Keratinocyte (primary cell): ENCODE measurements at regions not wholly inside any gene's neighbourhood (a gene's known extent, or its start where the extent isn't known, plus 50 kb on each side); places are given as distances from the start of the nearest gene placed in this dataset.

Experiments
- DNase-seq: peaks from one replicate; pipeline ENCODE4 v3.0.0-alpha.2; 2011; ENCODE audit warnings: low read depth, missing footprints, low spot score
- FAIRE-seq: peaks from 2 replicates; lab custom pipeline; 2011; peaks lifted over from hg19 to GRCh38; lab: Jason Lieb, UNC
- H2AFZ ChIP-seq: 2 replicates; pipeline ENCODE4 v1.6.0; 2012; ENCODE audit warnings: low read length, control low read depth, inconsistent platforms; ENCODE audit not compliant: control insufficient read depth
- H3K27ac ChIP-seq: 2 replicates; pipeline ENCODE4 v1.5.1; 2011; ENCODE audit warnings: low read length; ENCODE audit not compliant: control insufficient read depth, insufficient read depth
- H3K27me3 ChIP-seq: 3 replicates; pipeline ENCODE4 v1.6.0; 2011; ENCODE audit warnings: low read length; ENCODE audit not compliant: control insufficient read depth, insufficient read depth; ENCODE audit errors: extremely low read depth
- H3K36me3 ChIP-seq, 2 experiments: 2 replicates in 1 of 2; 3 replicates in 1 of 2; pipeline ENCODE4 v1.5.1; 2011; ENCODE audit warnings: low read length in 2 of 2, mild to moderate bottlenecking in 1 of 2; ENCODE audit not compliant: control insufficient read depth in 2 of 2, insufficient read depth in 2 of 2; ENCODE audit errors: extremely low read depth in 1 of 2
- H3K4me1 ChIP-seq: 3 replicates; pipeline ENCODE4 v1.5.1; 2011; ENCODE audit warnings: low read length; ENCODE audit not compliant: control insufficient read depth, insufficient read depth; ENCODE audit errors: extremely low read depth
- H3K4me2 ChIP-seq: 3 replicates; pipeline ENCODE4 v1.6.0; 2011; ENCODE audit warnings: low read depth, low read length; ENCODE audit not compliant: control insufficient read depth, insufficient read depth; ENCODE audit errors: extremely low read depth
- H3K4me3 ChIP-seq, 3 experiments: fragments of 200-600 bp in 1 of 3; sonication (generic) in 1 of 3; 2 replicates in 2 of 3; 3 replicates in 1 of 3; pipeline ENCODE4 v1.5.1; 2011 to 2016; ENCODE audit warnings: low read length in 3 of 3, mild to moderate bottlenecking in 3 of 3, control low read depth in 2 of 3, inconsistent platforms in 1 of 3, low read depth in 1 of 3, mixed read lengths in 1 of 3, mixed run types in 1 of 3, moderate library complexity in 1 of 3; ENCODE audit not compliant: control insufficient read depth in 2 of 3, insufficient read depth in 2 of 3; ENCODE audit errors: extremely low read depth in 1 of 3
- H3K79me2 ChIP-seq: 2 replicates; pipeline ENCODE4 v1.6.0; 2012; ENCODE audit warnings: low read length; ENCODE audit not compliant: control insufficient read depth, insufficient read depth
- H3K9ac ChIP-seq: 3 replicates; pipeline ENCODE4 v1.6.0; 2011; ENCODE audit warnings: low read length; ENCODE audit not compliant: control insufficient read depth, insufficient read depth; ENCODE audit errors: extremely low read depth
- H3K9me1 ChIP-seq: 3 replicates; pipeline ENCODE4 v1.6.0; 2011; ENCODE audit warnings: low read length; ENCODE audit not compliant: control insufficient read depth, insufficient read depth; ENCODE audit errors: extremely low read depth
- H3K9me3 ChIP-seq: 2 replicates; pipeline ENCODE4 v1.5.1; 2012; ENCODE audit warnings: low read depth, low read length; ENCODE audit not compliant: control insufficient read depth
- H4K20me1 ChIP-seq: 3 replicates; pipeline ENCODE4 v1.6.0; 2011; ENCODE audit warnings: low read length; ENCODE audit not compliant: control insufficient read depth, insufficient read depth; ENCODE audit errors: extremely low read depth
- CTCF ChIP-seq, 3 experiments: IDR thresholded peaks in 1 of 3; conservative IDR thresholded peaks in 1 of 3; optimal IDR thresholded peaks in 1 of 3; 2 replicates in 2 of 3; 3 replicates in 1 of 3; pipeline versions ENCODE3 to v1.5.1; 2011; ENCODE audit warnings: low read length in 3 of 3, mild to moderate bottlenecking in 3 of 3, moderate library complexity in 2 of 3, control low read depth in 1 of 3, inconsistent platforms in 1 of 3; ENCODE audit not compliant: insufficient read depth in 2 of 3; ENCODE audit errors: extremely low read depth in 1 of 3
- EZH2 ChIP-seq: IDR thresholded peaks from one replicate; pipeline ENCODE4 v1.6.1; 2012; ENCODE audit warnings: inconsistent platforms, mild to moderate bottlenecking, low read length, moderate library complexity
- dilution Hi-C: fragments of 300-500 bp; cut with MboI; formaldehyde crosslinking; loops from one replicate; pipeline ENCODE4 v1.7.0; 2020; ENCODE audit warnings: low sequenced_read_pairs; ENCODE audit not compliant: extremely low pct_ligation_motif_present

GRCh38 chr12:105916760-105917039 lies 222.1 kb downstream of the NUAK1 start:
- H3K27ac ChIP-seq = no peak overlapping the region

GRCh38 chr12:105920161-105920684 lies 218.5 kb downstream of the NUAK1 start:
- FAIRE-seq (peak; percentile 99), DNase-seq (peak; percentile 46)
- Histone ChIP-seq H3K4me3 (no peak overlapping the region), H3K9me3 (no peaks in the 10 kb centered on the region), H3K9ac (no peak overlapping the region), H3K36me3 (no peaks in the 10 kb centered on the region), H3K4me2 (peak overlapping the region; percentile 52), H3K27me3 (no peaks in the 10 kb centered on the region), H4K20me1 (no peaks in the 10 kb centered on the region), H3K4me1 (peaks cover 30% of the 10 kb centered on the region), H3K9me1 (no peaks in the 10 kb centered on the region), H2AFZ (peak overlapping the region; percentile 62), H3K27ac (peak overlapping the region; percentile 71), H3K79me2 (no peaks in the 10 kb centered on the region)
- dilution Hi-C loops = no loop called here
- TF ChIP-seq CTCF (optimal IDR thresholded peaks at IDR 0.05 in 1 of 3, IDR thresholded peaks at IDR 0.05 in 1 of 3, conservative IDR thresholded peaks at IDR 0.05 in 1 of 3; ENCODE audit: extremely low read depth in 1 of 3, insufficient read depth in 2 of 3, low read length in 3 of 3) = no peak

More at GRCh38 chr12:105916760-105917039, 222.1 kb downstream of the NUAK1 start:
- dilution Hi-C loops = no loop called here
- no peak overlapping the region for H2AFZ ChIP-seq
- DNase-seq = no peak
- H3K9me1 ChIP-seq = no peaks in the 10 kb centered on the region
- no peak overlapping the region for H3K9ac ChIP-seq
- no peaks in the 10 kb centered on the region for H3K9me3 ChIP-seq
- H3K4me1 ChIP-seq = peaks cover 21% of the 10 kb centered on the region
- no peaks in the 10 kb centered on the region for H3K36me3 ChIP-seq
- H4K20me1 ChIP-seq = no peaks in the 10 kb centered on the region
- no peak overlapping the region for H3K4me2 ChIP-seq
- FAIRE-seq = no peak
- no peaks in the 10 kb centered on the region for H3K79me2 ChIP-seq
- H3K27me3 ChIP-seq = no peaks in the 10 kb centered on the region
- TF ChIP-seq CTCF (optimal IDR thresholded peaks at IDR 0.05 in 1 of 3, IDR thresholded peaks at IDR 0.05 in 1 of 3, conservative IDR thresholded peaks at IDR 0.05 in 1 of 3; ENCODE audit: extremely low read depth in 1 of 3, insufficient read depth in 2 of 3, low read length in 3 of 3) (no peak), EZH2 (no peak)
- no peak overlapping the region for H3K4me3 ChIP-seq
